AG04449 (cell line): ENCODE measurements at regions not wholly inside any gene's neighbourhood (a gene's known extent, or its start where the extent isn't known, plus 50 kb on each side); places are given as distances from the start of the nearest gene placed in this dataset.

ENCODE experiments used
- CTCF ChIA-PET: fragments of 350-600 bp; formaldehyde crosslinking; extraction: SDS; loops from one replicate; lab custom pipeline; 2021; ENCODE audit warnings: antibody characterized with exemption; lab: Yijun Ruan, JAX
- POLR2A ChIA-PET: fragments of 400-600, 350-600 bp; formaldehyde crosslinking; extraction: SDS; loops from one replicate; lab custom pipeline; 2020; ENCODE audit warnings: antibody characterized with exemption, inconsistent platforms; lab: Yijun Ruan, JAX
- DNase-seq: peaks from one replicate; pipeline ENCODE4 v3.0.0-alpha.2; 2010; ENCODE audit warnings: low read depth, low spot score
- H3K4me3 ChIP-seq: 2 replicates; pipeline ENCODE4 v1.5.1; 2011; ENCODE audit warnings: low read depth, mild to moderate bottlenecking, control low read depth, low read length
- CTCF ChIP-seq: IDR thresholded peaks from one replicate; pipeline ENCODE4 v1.5.1; 2011; ENCODE audit warnings: mild to moderate bottlenecking, moderate library complexity, low read length, control low read depth, inconsistent platforms; ENCODE audit not compliant: insufficient read depth; ENCODE audit errors: missing control alignments

GRCh38 chr20:12617076-12617475 is 391.7 kb upstream of the SPTLC3 start:
- no peak for DNase-seq
- no peak for TF ChIP-seq CTCF
- no peak overlapping the region for H3K4me3 ChIP-seq
- ChIA-PET CTCF (no interaction called here), POLR2A (no interaction called here)

- no peak for DNase-seq
- CTCF ChIA-PET: no interaction called here
- TF ChIP-seq CTCF: no peak
- POLR2A ChIA-PET: no interaction called here
- no peak overlapping the region for H3K4me3 ChIP-seq
These were observed 384.9 kb upstream of the SPTLC3 start for GRCh38 chr20:12623870-12624269.

- CTCF ChIA-PET: no interaction called here
- no peak for DNase-seq
- POLR2A ChIA-PET: no interaction called here
These were observed 381.3 kb upstream of the SPTLC3 start for GRCh38 chr20:12627485-12627884.

GRCh38 chr20:12638633-12639312 is 370.0 kb upstream of the SPTLC3 start:
- TF ChIP-seq CTCF: no peak
- no peak overlapping the region for H3K4me3 ChIP-seq
- no peak for DNase-seq
- ChIA-PET POLR2A (no interaction called here), CTCF (no interaction called here)

More at GRCh38 chr20:12627485-12627884, 381.3 kb upstream of the SPTLC3 start:
- H3K4me3 ChIP-seq: no peak overlapping the region
- TF ChIP-seq CTCF: no peak

- no peak for DNase-seq
- H3K4me3 ChIP-seq: no peak overlapping the region
- no peak for TF ChIP-seq CTCF
- CTCF ChIA-PET: no interaction called here
- POLR2A ChIA-PET: no interaction called here
These were observed 368.5 kb upstream of the SPTLC3 start for GRCh38 chr20:12640251-12640650.

GRCh38 chr20:12641619-12642018 is 367.2 kb upstream of the SPTLC3 start:
- no peak for DNase-seq
- no peak for TF ChIP-seq CTCF
- no peak overlapping the region for H3K4me3 ChIP-seq
- POLR2A ChIA-PET: no interaction called here
- CTCF ChIA-PET: no interaction called here
